Activated T-helper 1 cell treated with anti-CD3 and anti-CD28 coated beads, Interleukin-12 subunit alpha, Interleukin-12 subunit beta, Interleukin-2, Interleukin-4 antibody, amounts not matched to agents 30 ng/mL and 10 ng/mL and 1 ng/mL, durations not matched to agents 14 hours and 24 hours and 36 hours (primary cell): ENCODE measurements at regions not wholly inside any gene's neighbourhood (a gene's known extent, or its start where the extent isn't known, plus 50 kb on each side); places are given as distances from the start of the nearest gene placed in this dataset.

ENCODE experiments used
- DNase-seq: peaks from one replicate; pipeline ENCODE4 v3.0.0; 2021; ENCODE audit warnings: low spot score
- H3K27ac Mint-ChIP-seq: one replicate; pipeline ENCODE4 v1.8.0; 2021; ENCODE audit warnings: mild to moderate bottlenecking, mixed read lengths
- H3K27me3 Mint-ChIP-seq: one replicate; pipeline ENCODE4 v1.8.0; 2022; ENCODE audit warnings: mild to moderate bottlenecking, moderate library complexity, mixed read lengths; ENCODE audit not compliant: insufficient read depth
- H3K36me3 Mint-ChIP-seq: one replicate; pipeline ENCODE4 v1.8.0; 2021; ENCODE audit warnings: low read depth, mixed read lengths
- H3K4me1 Mint-ChIP-seq: one replicate; pipeline ENCODE4 v1.8.0; 2021; ENCODE audit warnings: low read depth, mixed read lengths
- H3K4me3 Mint-ChIP-seq: one replicate; pipeline ENCODE4 v1.8.0; 2021; ENCODE audit warnings: mild to moderate bottlenecking, moderate library complexity, mixed read lengths
- H3K9me3 Mint-ChIP-seq: one replicate; pipeline ENCODE4 v1.8.0; 2021; ENCODE audit warnings: mixed read lengths
- intact Hi-C: fragments of 100-400 bp; cut with micrococcal nuclease; formaldehyde crosslinking; loops from one replicate; pipeline ENCODE4 v1.15.1; 2024

DNA sequence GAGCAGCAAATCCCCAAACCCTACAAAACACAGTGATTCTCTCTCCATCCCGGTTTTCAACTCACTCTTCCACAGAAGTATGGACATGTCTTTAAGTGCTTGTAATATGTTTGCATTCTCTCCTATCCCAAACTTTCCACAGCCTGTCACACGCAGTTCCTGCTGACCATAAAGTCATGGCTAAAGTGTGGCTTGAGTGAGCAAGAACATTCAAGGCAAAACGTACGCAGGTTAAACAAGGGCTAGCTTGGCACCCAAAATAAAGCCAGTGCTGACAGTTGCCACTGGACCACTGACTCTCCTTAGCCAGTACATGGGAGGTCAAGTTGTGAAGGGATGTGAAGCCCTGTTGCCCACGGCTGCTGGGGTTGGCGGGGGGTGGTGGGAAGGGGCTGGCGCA, 211.1 kb upstream of the IRX1 start:
- H3K27me3 Mint-ChIP-seq, result no peaks in the 10 kb centered on the region
- H3K4me1 Mint-ChIP-seq, result no peaks in the 10 kb centered on the region
- no peak overlapping the region for H3K27ac Mint-ChIP-seq
- no peaks in the 10 kb centered on the region for H3K36me3 Mint-ChIP-seq
- no peak for DNase-seq
- intact Hi-C loops, result no loop called here
- no peak overlapping the region for H3K4me3 Mint-ChIP-seq
- peaks cover 14% of the 10 kb centered on the region for H3K9me3 Mint-ChIP-seq

DNA sequence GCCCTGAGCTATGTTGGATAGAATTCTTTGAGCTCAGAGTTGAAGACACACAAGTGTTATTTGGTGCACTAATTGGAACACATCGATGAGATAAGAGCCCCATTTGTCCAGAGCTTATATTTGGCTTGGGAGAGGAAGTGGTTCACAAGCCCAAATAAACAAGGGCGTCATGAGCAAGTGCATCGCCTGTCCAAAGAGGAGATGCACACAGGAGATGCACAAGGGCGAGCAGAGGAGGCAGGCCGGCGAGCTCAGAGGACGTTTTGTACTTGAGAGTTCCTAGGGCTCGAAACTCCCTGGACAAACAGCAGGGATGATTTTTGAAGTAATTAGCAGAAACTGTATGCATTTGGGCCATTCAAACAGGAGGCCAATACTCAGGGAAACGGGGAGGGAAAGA, 212.8 kb upstream of the IRX1 start:
- Mint-ChIP-seq H3K36me3 (no peaks in the 10 kb centered on the region), H3K27ac (no peak overlapping the region), H3K4me3 (no peak overlapping the region), H3K27me3 (no peaks in the 10 kb centered on the region), H3K4me1 (no peaks in the 10 kb centered on the region), H3K9me3 (peaks cover 20% of the 10 kb centered on the region)
- DNase-seq, result no peak
- intact Hi-C loops, result no loop called here

DNA sequence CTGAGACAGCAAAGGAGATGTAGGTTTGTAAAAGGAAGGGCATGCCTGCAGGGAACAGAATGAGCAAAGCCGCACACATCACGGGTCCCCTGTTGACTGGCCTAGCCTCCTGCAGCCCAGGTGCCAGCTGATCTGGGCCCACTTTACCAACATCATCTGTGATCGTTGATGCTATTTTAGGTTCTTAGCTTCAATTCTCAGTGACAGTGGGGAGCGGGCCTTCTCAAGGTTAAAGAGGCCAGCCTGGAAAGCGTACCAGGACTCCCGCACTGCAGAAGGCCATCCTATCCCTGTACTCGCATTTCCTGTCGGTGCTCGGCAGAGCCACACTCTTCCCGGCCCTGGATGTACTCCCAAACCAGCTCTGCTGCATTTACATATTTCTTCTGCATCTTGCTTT, 213.5 kb upstream of the IRX1 start:
- Mint-ChIP-seq H3K9me3 (peaks cover 20% of the 10 kb centered on the region), H3K27ac (no peak overlapping the region), H3K36me3 (no peaks in the 10 kb centered on the region), H3K4me3 (no peak overlapping the region), H3K27me3 (no peaks in the 10 kb centered on the region), H3K4me1 (no peaks in the 10 kb centered on the region)
- DNase-seq, result no peak
- intact Hi-C loops, result no loop called here

DNA sequence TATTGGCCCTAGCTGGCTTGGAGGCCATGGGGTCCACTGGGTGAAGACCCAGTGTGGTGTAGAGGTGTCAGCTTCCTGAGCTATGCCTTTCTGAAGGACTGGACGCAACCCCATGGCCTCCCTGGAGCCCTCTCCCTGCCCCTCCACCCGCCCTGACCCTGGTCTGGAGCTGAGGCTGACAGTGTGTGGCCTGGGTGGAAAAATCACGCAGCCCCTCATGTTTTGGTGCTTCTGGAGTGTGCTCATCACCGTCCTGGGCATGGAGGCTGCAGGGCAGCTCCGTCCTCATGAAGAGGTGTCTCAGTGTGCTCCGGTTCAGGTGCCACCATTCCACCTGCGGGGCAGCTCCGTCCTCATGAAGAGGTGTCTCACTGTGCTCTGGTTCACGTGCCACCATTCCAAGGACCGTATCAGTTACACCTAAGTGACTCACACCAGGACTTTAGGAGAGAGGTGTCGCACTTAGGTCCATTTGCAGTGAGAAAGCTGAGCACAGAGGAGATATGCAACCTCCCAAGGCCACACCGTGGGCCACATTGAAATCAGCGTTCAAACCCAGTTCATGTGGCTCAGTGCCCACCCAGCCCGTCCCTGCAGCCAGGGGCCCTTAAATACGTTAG, 214.3 kb upstream of the IRX1 start:
- Mint-ChIP-seq H3K9me3 (peaks cover 22% of the 10 kb centered on the region), H3K36me3 (no peaks in the 10 kb centered on the region), H3K4me1 (no peaks in the 10 kb centered on the region), H3K27ac (no peak overlapping the region), H3K4me3 (no peak overlapping the region), H3K27me3 (no peaks in the 10 kb centered on the region)
- intact Hi-C loops, result no loop called here
- no peak for DNase-seq

DNA sequence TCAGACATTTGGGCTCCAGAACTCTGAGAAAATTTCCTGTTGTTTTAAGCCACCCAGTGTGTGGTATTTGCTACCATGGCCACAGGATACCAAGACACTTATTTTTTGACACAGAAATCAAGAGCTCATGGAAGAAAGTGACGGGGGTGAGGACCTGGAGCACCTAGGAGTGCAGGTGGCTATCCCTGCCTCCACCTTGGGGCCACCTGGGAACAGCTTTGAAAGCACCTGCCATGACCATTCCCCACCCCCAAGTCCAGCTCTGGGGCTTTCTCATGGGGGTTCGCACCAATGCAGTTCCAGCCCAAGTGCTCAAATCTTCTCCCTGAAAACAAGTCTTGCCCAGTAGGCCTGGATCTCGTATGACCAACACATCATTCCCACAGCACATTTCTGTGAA, 214.9 kb upstream of the IRX1 start:
- Mint-ChIP-seq H3K4me1 (no peaks in the 10 kb centered on the region), H3K27me3 (no peaks in the 10 kb centered on the region), H3K36me3 (no peaks in the 10 kb centered on the region), H3K27ac (no peak overlapping the region), H3K9me3 (peaks cover 23% of the 10 kb centered on the region), H3K4me3 (no peak overlapping the region)
- intact Hi-C loops, result no loop called here
- no peak for DNase-seq

DNA sequence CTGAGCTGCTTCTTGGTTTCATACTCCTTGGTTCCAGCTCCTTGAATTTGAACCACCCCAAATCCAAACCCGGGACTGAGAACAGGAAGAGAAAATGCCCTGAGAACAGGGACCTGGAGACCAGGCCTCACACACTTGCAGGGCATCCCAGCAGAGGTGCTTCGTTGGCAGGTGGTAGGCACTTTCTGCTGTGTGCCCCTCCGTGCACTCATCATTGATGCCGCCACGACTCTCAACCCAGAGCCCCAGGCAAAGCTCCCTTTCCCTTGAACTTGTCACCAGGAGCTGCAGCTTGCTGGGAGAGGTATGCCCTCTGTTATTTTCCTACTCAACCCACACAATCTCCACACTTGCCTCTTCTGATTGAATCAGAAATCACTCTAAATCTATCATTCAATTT, 217.8 kb upstream of the IRX1 start:
- Mint-ChIP-seq H3K4me3 (no peak overlapping the region), H3K27me3 (no peaks in the 10 kb centered on the region), H3K27ac (no peak overlapping the region), H3K9me3 (peaks cover 23% of the 10 kb centered on the region), H3K36me3 (no peaks in the 10 kb centered on the region), H3K4me1 (no peaks in the 10 kb centered on the region)
- intact Hi-C loops, result no loop called here
- no peak for DNase-seq

DNA sequence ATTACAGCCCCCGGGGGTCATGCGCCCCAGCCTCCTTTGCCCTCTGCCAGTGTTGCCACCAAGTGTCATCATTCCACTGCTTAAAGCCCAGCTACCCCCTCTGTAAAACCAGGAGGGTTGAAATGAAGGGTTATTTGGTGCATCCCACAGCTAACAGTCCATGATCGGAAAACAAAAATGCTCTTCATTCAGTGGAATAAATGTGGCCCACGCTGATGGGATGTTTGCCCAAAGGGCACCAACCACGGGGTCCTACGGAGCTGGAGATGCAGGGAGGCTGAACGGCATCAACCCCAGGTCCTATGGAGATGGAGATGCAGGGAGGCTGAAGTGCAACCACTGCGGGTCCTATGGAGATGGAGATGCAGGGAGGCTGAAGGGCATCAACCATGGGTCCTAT, 218.5 kb upstream of the IRX1 start:
- no peaks in the 10 kb centered on the region for H3K4me1 Mint-ChIP-seq

DNA sequence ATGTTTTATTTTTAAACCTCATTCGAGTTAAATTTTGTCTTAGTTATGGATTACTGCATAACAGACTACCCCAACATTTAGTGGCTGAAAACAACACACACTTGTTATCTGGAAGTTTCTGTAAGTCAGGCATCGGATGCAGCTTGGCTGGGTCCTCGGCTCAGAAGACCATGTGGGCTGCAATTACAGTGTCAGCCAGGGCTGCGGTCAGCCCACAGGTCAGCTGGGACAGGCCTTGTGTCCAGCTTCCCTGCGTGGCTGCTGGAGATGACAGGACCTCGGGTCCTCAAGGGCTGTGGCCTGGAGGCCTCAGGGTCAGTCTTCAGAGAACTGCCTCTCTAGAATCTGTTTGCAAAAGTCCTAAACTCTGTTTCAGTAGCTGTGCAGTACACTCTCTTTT, 219.0 kb upstream of the IRX1 start:
- Mint-ChIP-seq H3K4me1 (no peaks in the 10 kb centered on the region), H3K9me3 (peaks cover 31% of the 10 kb centered on the region), H3K27ac (no peak overlapping the region), H3K27me3 (no peaks in the 10 kb centered on the region), H3K36me3 (no peaks in the 10 kb centered on the region), H3K4me3 (no peak overlapping the region)
- no peak for DNase-seq
- intact Hi-C loops, result no loop called here

More for the DNA sequence above, 218.5 kb upstream of the IRX1 start:
- Mint-ChIP-seq H3K4me3 (no peak overlapping the region), H3K9me3 (peaks cover 25% of the 10 kb centered on the region), H3K27me3 (no peaks in the 10 kb centered on the region), H3K36me3 (no peaks in the 10 kb centered on the region), H3K27ac (no peak overlapping the region)
- intact Hi-C loops, result no loop called here
- DNase-seq, result no peak

DNA sequence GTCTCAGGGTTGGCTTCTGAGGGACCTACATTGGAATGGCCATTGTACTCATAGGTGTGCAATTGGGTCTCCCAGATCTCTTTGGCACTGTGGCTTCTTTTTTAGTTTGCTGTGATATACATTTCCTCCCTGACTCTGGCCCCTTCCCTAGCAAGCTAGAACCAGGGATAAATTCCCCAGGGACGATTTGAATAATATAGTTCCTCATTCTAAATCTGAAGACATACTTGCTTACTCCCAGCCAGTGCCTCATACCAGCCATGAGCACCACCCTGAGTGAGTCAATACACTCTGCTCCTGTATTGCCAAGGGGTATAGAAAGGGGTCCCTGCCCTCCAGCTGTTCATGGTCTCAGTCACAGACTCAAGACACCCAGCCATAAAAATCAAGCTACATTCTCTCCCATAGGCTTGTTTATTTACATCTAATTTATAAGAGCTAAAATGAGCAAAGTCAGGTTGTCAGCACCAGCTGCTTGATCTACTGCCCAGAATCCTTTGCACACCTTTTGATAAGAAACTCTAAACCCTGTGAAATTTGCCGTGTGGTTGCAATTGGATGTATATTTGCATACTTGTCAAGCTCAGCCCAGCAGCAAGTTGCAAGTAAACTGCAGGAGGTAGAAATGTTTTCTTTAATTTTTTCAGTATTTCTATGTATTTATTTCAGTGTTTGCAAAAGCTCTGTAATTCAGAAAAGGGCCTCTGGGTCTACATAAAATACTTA, 219.9 kb upstream of the IRX1 start:
- Mint-ChIP-seq H3K36me3 (no peaks in the 10 kb centered on the region), H3K4me3 (no peak overlapping the region)
- intact Hi-C loops, result no loop called here

DNA sequence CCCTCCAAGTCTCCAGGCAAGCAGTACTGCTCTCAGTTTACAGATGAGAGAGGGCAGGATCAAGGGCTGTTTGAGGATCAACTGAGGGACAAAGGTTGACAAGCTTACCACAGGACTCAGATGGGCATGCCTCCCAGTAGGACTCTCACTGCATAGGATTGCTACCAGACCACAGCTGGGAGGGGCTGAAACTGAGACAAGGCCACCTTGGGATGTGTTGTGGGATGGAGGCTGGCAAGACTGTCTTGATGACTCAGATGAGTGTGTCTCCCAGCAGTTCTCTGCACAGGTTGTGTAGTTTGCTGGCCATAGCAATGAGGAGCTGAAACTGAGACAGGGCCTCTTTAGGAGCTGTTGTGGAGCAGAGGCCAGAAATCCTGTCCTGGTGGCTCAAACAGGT, 222.2 kb upstream of the IRX1 start:
- Mint-ChIP-seq H3K9me3 (peaks cover 29% of the 10 kb centered on the region), H3K36me3 (no peaks in the 10 kb centered on the region), H3K4me1 (no peaks in the 10 kb centered on the region), H3K4me3 (no peak overlapping the region), H3K27ac (no peak overlapping the region), H3K27me3 (no peaks in the 10 kb centered on the region)
- intact Hi-C loops, result no loop called here
- no peak for DNase-seq

More for the DNA sequence above, 219.9 kb upstream of the IRX1 start:
- no peak for DNase-seq
- peaks cover 31% of the 10 kb centered on the region for H3K9me3 Mint-ChIP-seq
- H3K4me1 Mint-ChIP-seq, result no peaks in the 10 kb centered on the region
- H3K27ac Mint-ChIP-seq, result no peak overlapping the region
- H3K27me3 Mint-ChIP-seq, result no peaks in the 10 kb centered on the region

DNA sequence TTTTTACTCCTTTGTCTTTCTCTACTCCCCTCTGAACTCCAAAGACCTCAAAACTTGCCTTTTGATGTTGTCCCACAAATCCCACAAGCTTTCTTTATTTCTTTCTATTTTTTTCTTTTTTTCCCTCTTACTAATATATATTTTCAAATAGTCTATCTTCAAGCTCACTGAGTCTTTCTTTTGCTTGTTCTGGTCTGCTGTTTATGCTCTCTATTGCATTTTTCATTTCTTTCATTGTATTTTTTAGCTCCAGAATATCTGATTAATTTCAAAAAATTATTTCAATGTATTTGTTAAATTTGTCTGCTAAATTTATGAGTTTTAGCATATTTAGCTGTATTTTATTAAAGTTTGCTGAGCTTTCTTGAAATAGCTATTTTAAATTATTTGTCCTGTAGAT, 223.3 kb upstream of the IRX1 start:
- Mint-ChIP-seq H3K4me3 (no peak overlapping the region), H3K27me3 (no peaks in the 10 kb centered on the region), H3K27ac (no peak overlapping the region), H3K36me3 (no peaks in the 10 kb centered on the region), H3K9me3 (peaks cover 24% of the 10 kb centered on the region), H3K4me1 (no peaks in the 10 kb centered on the region)
- intact Hi-C loops, result no loop called here
- no peak for DNase-seq

DNA sequence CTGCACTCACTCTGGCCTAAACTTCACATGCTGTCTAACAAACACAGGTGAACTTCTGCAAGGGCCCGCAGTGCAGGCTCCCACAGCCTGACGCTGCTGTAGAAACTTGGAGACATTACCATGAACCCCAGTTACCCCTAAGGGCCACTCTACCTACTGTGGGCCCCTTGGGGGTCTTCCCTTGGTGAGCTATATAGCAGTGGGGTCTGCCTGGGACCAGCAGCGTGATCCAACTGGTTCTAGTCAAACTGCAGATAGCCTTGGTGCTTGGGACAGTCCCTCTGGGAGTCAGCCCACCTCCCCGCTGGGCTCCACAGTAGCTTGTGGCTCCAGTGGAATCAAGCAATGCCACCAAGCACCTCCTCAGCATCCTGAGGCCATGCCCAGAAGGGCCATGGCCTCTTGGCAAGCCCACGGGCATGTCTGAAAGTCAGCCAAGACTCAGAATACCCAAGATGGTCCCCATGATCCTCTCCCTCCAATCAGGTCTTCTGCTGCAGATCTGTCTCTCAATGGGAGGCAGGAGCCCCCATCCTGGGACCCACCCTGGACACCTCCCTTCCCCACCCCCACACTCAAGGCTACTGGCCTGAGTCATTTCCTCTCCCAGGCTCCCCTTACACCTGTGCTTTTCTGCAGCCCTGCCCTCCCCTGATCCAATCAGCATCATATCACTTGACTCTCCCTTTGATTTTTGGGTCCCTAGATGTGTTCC, 230.0 kb upstream of the IRX1 start:
- DNase-seq, result no peak
- no peaks in the 10 kb centered on the region for H3K27me3 Mint-ChIP-seq
- no peak overlapping the region for H3K27ac Mint-ChIP-seq
- H3K4me3 Mint-ChIP-seq, result no peak overlapping the region
- intact Hi-C loops, result no loop called here
- H3K9me3 Mint-ChIP-seq, result peaks cover 17% of the 10 kb centered on the region
- H3K36me3 Mint-ChIP-seq, result no peaks in the 10 kb centered on the region
- no peaks in the 10 kb centered on the region for H3K4me1 Mint-ChIP-seq

DNA sequence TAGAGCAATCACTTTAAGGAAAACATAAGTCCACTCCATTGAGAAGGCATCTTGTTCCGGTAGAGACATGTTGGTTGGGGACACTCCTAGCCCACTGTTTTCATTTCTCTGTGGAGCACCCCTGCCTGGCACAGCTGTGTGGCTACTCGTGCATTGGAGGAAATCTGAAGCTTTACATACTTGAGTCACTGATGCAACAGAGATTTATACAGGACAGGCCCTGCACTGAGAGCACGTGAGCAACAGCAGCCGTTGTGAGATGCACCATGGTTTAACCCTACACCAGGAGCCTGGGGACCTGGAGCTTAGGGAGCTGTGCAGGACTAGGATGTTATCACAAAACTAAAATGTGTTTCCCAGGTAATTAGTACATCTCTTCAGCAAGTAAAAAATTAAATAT, 230.7 kb upstream of the IRX1 start:
- H3K4me3 Mint-ChIP-seq, result no peak overlapping the region

More for the DNA sequence above, 230.7 kb upstream of the IRX1 start:
- Mint-ChIP-seq H3K9me3 (peaks cover 20% of the 10 kb centered on the region), H3K27me3 (no peaks in the 10 kb centered on the region), H3K4me1 (no peaks in the 10 kb centered on the region), H3K27ac (no peak overlapping the region), H3K36me3 (no peaks in the 10 kb centered on the region)
- DNase-seq, result no peak
- intact Hi-C loops, result no loop called here
